Fibroblast of villous mesenchyme (primary cell): ENCODE measurements at regions not wholly inside any gene's neighbourhood (a gene's known extent, or its start where the extent isn't known, plus 50 kb on each side); places are given as distances from the start of the nearest gene placed in this dataset.

Source experiments
- DNase-seq: peaks from one replicate; pipeline ENCODE4 v3.0.0-alpha.2; 2010; ENCODE audit warnings: low read depth
- H3K4me3 ChIP-seq: 2 replicates; pipeline ENCODE4 v1.5.1; 2011; ENCODE audit warnings: low read depth, mild to moderate bottlenecking, low read length
- CTCF ChIP-seq: IDR thresholded peaks from 2 replicates; pipeline ENCODE4 v1.5.1; 2012; ENCODE audit warnings: low read depth, mild to moderate bottlenecking, low read length; ENCODE audit not compliant: insufficient read depth

- DNase-seq: no peak
- H3K4me3 ChIP-seq: no peak overlapping the region
- TF ChIP-seq CTCF: no peak
Observed at GRCh38 chr5:85927632-85928031, 690.1 kb upstream of the COX7C start.

GRCh38 chr5:85929713-85930112 is 688.0 kb upstream of the COX7C start:
- H3K4me3 ChIP-seq: no peak overlapping the region
- TF ChIP-seq CTCF: no peak
- DNase-seq: no peak

- TF ChIP-seq CTCF: no peak
- H3K4me3 ChIP-seq: no peak overlapping the region
- DNase-seq: no peak
Observed at GRCh38 chr5:85931220-85931619, 686.5 kb upstream of the COX7C start.

GRCh38 chr5:85938201-85938600 is 679.5 kb upstream of the COX7C start:
- no peak overlapping the region for H3K4me3 ChIP-seq
- TF ChIP-seq CTCF: no peak
- DNase-seq: no peak

GRCh38 chr5:85951707-85952210 is 666.0 kb upstream of the COX7C start:
- no peak for DNase-seq
- TF ChIP-seq CTCF: no peak
- no peak overlapping the region for H3K4me3 ChIP-seq

GRCh38 chr5:85952680-85953079 is 665.1 kb upstream of the COX7C start:
- TF ChIP-seq CTCF: no peak
- DNase-seq: no peak
- H3K4me3 ChIP-seq: no peak overlapping the region

- DNase-seq: no peak
- H3K4me3 ChIP-seq: no peak overlapping the region
- no peak for TF ChIP-seq CTCF
Observed at GRCh38 chr5:85967681-85968080, 650.1 kb upstream of the COX7C start.
